ENCODE measurements at regions not wholly inside any gene's neighbourhood (a gene's known extent, or its start where the extent isn't known, plus 50 kb on each side); places are given as distances from the start of the nearest gene placed in this dataset.

- H3K36me3 Mint-ChIP-seq: no peaks in the 10 kb centered on the region
- CTCF ChIA-PET: no interaction called here
- no peak for DNase-seq
- H3K4me3 Mint-ChIP-seq: no peak overlapping the region
- H3K4me1 Mint-ChIP-seq: no peaks in the 10 kb centered on the region
- H3K9me3 Mint-ChIP-seq: no peaks in the 10 kb centered on the region
- H3K27ac Mint-ChIP-seq: no peak overlapping the region
- H3K27me3 Mint-ChIP-seq: no peaks in the 10 kb centered on the region
These were observed 237.1 kb upstream of the ARGLU1 start for GRCh38 chr13:106804991-106805390.

- Mint-ChIP-seq H3K9me3 (no peaks in the 10 kb centered on the region), H3K27me3 (no peaks in the 10 kb centered on the region)
- CTCF ChIA-PET: no interaction called here
These were observed 235.0 kb upstream of the ARGLU1 start for GRCh38 chr13:106802917-106803316.

GRCh38 chr13:106799781-106800335 lies 231.9 kb upstream of the ARGLU1 start:
- Mint-ChIP-seq H3K9me3 (no peaks in the 10 kb centered on the region), H3K27ac (no peak overlapping the region), H3K4me3 (no peak overlapping the region), H3K36me3 (no peaks in the 10 kb centered on the region), H3K27me3 (no peaks in the 10 kb centered on the region), H3K4me1 (peaks cover 3% of the 10 kb centered on the region)
- no peak for DNase-seq
- CTCF ChIA-PET: no interaction called here

More at GRCh38 chr13:106802917-106803316, 235.0 kb upstream of the ARGLU1 start:
- no peak overlapping the region for H3K4me3 Mint-ChIP-seq
- no peaks in the 10 kb centered on the region for H3K36me3 Mint-ChIP-seq
- DNase-seq: no peak
- no peaks in the 10 kb centered on the region for H3K4me1 Mint-ChIP-seq
- H3K27ac Mint-ChIP-seq: no peak overlapping the region

GRCh38 chr13:106797081-106797640 lies 229.2 kb upstream of the ARGLU1 start:
- no peak overlapping the region for H3K27ac Mint-ChIP-seq
- H3K27me3 Mint-ChIP-seq: no peaks in the 10 kb centered on the region
- peaks cover 3% of the 10 kb centered on the region for H3K4me1 Mint-ChIP-seq
- no peaks in the 10 kb centered on the region for H3K9me3 Mint-ChIP-seq
- H3K36me3 Mint-ChIP-seq: no peaks in the 10 kb centered on the region
- H3K4me3 Mint-ChIP-seq: no peak overlapping the region
- no peak for DNase-seq
- CTCF ChIA-PET: no interaction called here

GRCh38 chr13:106796280-106797047 lies 228.5 kb upstream of the ARGLU1 start:
- H3K4me3 Mint-ChIP-seq: peak overlapping the region; percentile 48
- H3K27me3 Mint-ChIP-seq: no peaks in the 10 kb centered on the region
- CTCF ChIA-PET: no interaction called here
- no peak for DNase-seq
- H3K36me3 Mint-ChIP-seq: no peaks in the 10 kb centered on the region
- H3K9me3 Mint-ChIP-seq: no peaks in the 10 kb centered on the region
- H3K4me1 Mint-ChIP-seq: peaks cover 3% of the 10 kb centered on the region
- no peak overlapping the region for H3K27ac Mint-ChIP-seq

DNA sequence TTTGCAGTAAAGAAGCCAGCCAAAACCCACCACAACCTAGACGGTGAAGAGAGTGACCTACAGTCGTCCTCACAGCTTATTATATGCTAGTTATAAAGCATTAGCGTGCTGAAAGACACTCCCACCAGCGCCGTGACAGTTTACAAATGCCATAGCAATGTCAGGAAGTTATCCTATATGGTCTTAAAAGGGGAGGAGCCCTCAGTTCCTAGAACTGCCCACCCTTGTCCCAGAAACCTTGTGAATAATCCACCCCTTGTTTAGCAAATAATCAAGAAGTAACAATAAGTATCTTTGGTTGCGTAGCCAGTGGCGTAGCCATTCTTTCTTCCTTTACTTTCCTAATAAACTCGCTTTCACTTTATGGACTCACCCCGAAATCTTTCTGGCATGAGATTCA lies 227.9 kb upstream of the ARGLU1 start:
- H3K27me3 Mint-ChIP-seq: no peaks in the 10 kb centered on the region
- H3K4me3 Mint-ChIP-seq: peak overlapping the region; percentile 48
- peaks cover 3% of the 10 kb centered on the region for H3K4me1 Mint-ChIP-seq
- no peaks in the 10 kb centered on the region for H3K36me3 Mint-ChIP-seq
- no peaks in the 10 kb centered on the region for H3K9me3 Mint-ChIP-seq
- CTCF ChIA-PET: no interaction called here
- DNase-seq: no peak
- H3K27ac Mint-ChIP-seq: no peak overlapping the region

DNA sequence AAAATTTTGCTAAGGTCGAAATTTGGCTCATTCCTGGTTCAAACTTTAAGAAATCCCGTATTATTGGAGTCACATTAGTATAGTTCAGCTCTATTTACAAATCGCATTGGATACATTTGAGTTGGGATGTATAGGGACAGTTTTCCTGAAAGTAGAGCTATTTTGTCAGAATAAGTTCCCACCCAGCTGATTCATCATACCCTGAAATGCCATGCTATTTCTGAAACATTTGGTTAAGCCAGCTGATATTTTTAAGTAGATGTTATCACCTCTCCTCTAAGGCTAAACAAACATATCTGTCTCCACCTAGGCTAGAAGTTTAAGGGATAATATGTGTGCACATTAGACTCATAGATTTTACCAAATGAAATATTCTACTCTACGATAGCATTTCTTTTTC lies 226.2 kb upstream of the ARGLU1 start:
- H3K9me3 Mint-ChIP-seq: no peaks in the 10 kb centered on the region
- H3K27ac Mint-ChIP-seq: no peak overlapping the region
- no peak for DNase-seq
- CTCF ChIA-PET: no interaction called here
- H3K4me3 Mint-ChIP-seq: no peak overlapping the region
- no peaks in the 10 kb centered on the region for H3K27me3 Mint-ChIP-seq
- peaks cover 3% of the 10 kb centered on the region for H3K4me1 Mint-ChIP-seq
- no peaks in the 10 kb centered on the region for H3K36me3 Mint-ChIP-seq

GRCh38 chr13:106789911-106790310 lies 222.0 kb upstream of the ARGLU1 start:
- no peaks in the 10 kb centered on the region for H3K4me1 Mint-ChIP-seq
- no peaks in the 10 kb centered on the region for H3K9me3 Mint-ChIP-seq
- H3K27me3 Mint-ChIP-seq: no peaks in the 10 kb centered on the region
- H3K36me3 Mint-ChIP-seq: no peaks in the 10 kb centered on the region
- CTCF ChIA-PET: no interaction called here
- no peak for DNase-seq
- no peak overlapping the region for H3K4me3 Mint-ChIP-seq
- no peak overlapping the region for H3K27ac Mint-ChIP-seq

- no peaks in the 10 kb centered on the region for H3K4me1 Mint-ChIP-seq
- no peaks in the 10 kb centered on the region for H3K36me3 Mint-ChIP-seq
- no peak overlapping the region for H3K4me3 Mint-ChIP-seq
- H3K27me3 Mint-ChIP-seq: no peaks in the 10 kb centered on the region
- H3K9me3 Mint-ChIP-seq: no peaks in the 10 kb centered on the region
- H3K27ac Mint-ChIP-seq: no peak overlapping the region
- DNase-seq: no peak
- CTCF ChIA-PET: no interaction called here
These were observed 218.1 kb upstream of the ARGLU1 start for GRCh38 chr13:106786006-106786563.

DNA sequence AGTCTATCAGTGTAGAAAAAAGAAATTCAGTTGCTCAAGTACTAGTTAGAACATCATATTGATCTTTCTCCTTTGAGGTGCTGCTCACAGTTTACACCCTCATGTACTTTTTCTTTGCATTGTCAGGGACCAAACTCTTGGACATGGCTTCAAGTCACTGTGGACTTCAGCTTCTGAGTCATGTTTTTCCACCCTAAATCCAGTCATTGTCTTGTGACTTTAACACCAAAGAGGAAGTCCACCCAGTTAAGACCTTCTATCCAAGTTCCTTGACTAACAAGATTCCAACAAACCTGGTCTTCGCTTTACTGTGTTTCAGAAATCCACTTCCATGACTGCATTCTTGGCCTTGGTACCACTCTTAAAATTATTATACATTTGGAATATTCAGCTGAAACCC lies 206.7 kb upstream of the ARGLU1 start:
- no peak overlapping the region for H3K27ac Mint-ChIP-seq
- H3K4me3 Mint-ChIP-seq: no peak overlapping the region

DNA sequence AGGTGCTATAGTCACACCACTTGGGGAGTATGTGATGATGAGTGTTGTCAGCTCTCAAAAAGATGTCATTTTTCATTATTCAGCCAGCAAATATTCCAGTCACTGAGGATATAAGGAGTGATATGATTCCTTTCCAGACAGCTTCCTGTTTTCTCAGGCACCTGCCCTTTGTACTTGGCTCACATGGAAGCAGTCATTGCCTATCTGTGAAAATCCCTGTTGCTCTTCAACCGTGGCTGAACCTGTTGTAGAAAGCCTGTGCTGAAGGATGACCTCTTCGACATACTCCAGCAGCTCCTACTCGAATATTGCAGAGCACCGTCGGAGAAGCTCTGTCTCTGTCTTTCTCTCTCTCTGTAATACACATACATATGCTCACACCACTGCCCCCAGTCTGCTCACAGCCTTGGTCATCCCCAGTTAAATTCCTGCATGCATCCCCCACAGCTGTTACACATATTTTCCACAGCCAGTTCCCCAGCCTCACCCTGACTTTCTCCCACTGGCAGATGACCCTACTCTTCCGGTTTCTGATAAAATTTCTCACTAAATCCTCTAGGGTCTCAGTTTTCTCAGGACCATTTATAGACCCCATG lies 204.2 kb upstream of the ARGLU1 start:
- Mint-ChIP-seq H3K27ac (no peak overlapping the region), H3K27me3 (no peaks in the 10 kb centered on the region), H3K4me1 (no peaks in the 10 kb centered on the region), H3K36me3 (no peaks in the 10 kb centered on the region), H3K4me3 (no peak overlapping the region), H3K9me3 (peaks cover 5% of the 10 kb centered on the region)
- no peak for DNase-seq
- CTCF ChIA-PET: no interaction called here

More for the DNA sequence above, 206.7 kb upstream of the ARGLU1 start:
- CTCF ChIA-PET: no interaction called here
- no peaks in the 10 kb centered on the region for H3K9me3 Mint-ChIP-seq
- no peaks in the 10 kb centered on the region for H3K4me1 Mint-ChIP-seq
- no peaks in the 10 kb centered on the region for H3K27me3 Mint-ChIP-seq
- no peaks in the 10 kb centered on the region for H3K36me3 Mint-ChIP-seq
- DNase-seq: no peak

DNA sequence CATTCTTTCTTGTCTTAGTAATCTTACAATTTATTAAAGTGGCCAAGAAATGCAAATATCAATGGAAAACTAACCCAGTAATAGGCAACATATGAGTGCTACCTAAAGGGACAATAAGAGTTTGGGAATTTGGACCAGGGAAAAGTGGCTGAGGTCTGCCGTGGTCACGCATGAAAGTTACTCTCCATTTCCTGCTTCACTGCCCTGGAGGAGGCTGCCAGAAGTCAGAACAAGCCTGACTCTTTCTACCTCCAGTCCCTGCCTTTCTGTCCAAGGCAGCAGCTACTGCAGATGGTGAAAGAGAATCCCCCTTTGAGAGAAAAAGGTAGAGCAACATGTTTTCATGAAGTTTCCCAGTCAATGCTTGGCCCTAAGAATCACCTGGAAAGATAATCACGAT lies 201.1 kb upstream of the ARGLU1 start:
- no peak for DNase-seq
- Mint-ChIP-seq H3K4me1 (no peaks in the 10 kb centered on the region), H3K36me3 (no peaks in the 10 kb centered on the region), H3K27ac (no peak overlapping the region), H3K4me3 (no peak overlapping the region), H3K9me3 (peaks cover 5% of the 10 kb centered on the region), H3K27me3 (no peaks in the 10 kb centered on the region)
- CTCF ChIA-PET: no interaction called here

DNA sequence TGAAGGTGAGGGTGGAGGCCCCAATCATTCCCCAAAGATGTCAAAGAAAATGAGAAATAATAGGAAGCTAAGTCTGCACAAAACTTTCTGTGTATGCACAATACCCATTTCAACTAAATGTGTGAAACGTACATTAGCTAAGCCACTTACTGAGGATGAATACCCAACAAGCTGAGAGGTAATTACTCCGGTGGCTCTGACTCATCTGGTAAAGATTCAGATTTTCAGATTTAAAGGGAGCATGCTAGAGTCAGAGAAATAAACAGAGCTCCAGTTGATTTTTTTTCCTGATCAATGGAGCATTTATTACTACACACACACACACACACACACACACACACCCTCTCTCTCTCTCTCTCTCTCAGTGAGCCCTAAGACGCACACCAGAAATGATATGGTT lies 194.8 kb upstream of the ARGLU1 start:
- CTCF ChIA-PET: no interaction called here
- Mint-ChIP-seq H3K27ac (no peak overlapping the region), H3K27me3 (no peaks in the 10 kb centered on the region)

DNA sequence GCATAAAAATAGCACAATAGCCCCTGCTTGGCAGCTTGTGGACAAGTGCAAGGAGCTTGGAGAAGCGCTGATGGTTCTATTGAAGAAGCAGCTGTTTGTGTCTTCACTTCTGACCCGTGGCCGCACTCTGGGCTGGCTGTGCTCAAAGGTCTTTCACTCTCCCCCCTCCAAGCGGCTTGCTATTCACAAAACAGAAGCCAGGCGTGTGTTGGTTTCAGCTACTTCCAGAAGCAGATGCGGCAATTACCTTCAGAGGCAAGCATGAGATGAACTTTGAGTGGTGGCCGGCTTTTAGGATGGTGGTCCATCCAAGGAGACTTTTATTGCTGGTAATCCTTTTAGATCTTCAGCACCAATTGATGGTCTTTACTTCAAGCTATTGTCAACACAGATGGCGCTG lies 188.5 kb upstream of the ARGLU1 start:
- DNase-seq: no peak
- Mint-ChIP-seq H3K9me3 (no peaks in the 10 kb centered on the region), H3K36me3 (no peaks in the 10 kb centered on the region), H3K4me1 (no peaks in the 10 kb centered on the region), H3K4me3 (no peak overlapping the region), H3K27me3 (peaks cover 4% of the 10 kb centered on the region), H3K27ac (no peak overlapping the region)
- CTCF ChIA-PET: no interaction called here

More for the DNA sequence above, 194.8 kb upstream of the ARGLU1 start:
- Mint-ChIP-seq H3K36me3 (no peaks in the 10 kb centered on the region), H3K9me3 (peaks cover 2% of the 10 kb centered on the region), H3K4me1 (no peaks in the 10 kb centered on the region), H3K4me3 (no peak overlapping the region)
- DNase-seq: no peak

DNA sequence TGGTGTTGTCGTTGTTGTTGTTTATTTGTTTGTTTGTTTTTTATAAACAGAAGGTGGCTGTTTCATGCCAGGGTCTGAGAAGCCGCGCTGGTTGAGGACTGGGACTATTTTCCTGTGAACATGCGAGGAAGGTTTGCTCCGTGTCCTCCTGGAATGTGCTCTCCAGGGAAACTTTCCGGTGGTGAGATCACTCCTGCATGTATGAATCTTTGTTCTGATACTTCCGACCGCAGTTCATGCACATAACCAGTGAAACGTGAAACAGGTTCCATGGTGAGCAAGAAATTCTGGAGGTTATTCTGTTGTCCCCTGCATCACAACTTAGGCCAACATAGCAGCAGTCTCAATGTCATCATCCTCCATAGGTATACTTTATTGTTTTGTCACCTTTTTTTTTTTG lies 187.6 kb upstream of the ARGLU1 start:
- H3K27ac Mint-ChIP-seq: no peak overlapping the region
- DNase-seq: no peak
- no peaks in the 10 kb centered on the region for H3K9me3 Mint-ChIP-seq
- no peaks in the 10 kb centered on the region for H3K36me3 Mint-ChIP-seq
- H3K27me3 Mint-ChIP-seq: peaks cover 4% of the 10 kb centered on the region
- CTCF ChIA-PET: no interaction called here
- H3K4me1 Mint-ChIP-seq: no peaks in the 10 kb centered on the region
- no peak overlapping the region for H3K4me3 Mint-ChIP-seq
